HCT116 (cell line): ENCODE measurements at regions not wholly inside any gene's neighbourhood (a gene's known extent, or its start where the extent isn't known, plus 50 kb on each side); places are given as distances from the start of the nearest gene placed in this dataset.

Source experiments
- CTCF ChIP-seq, 3 experiments: fragments of 200-600 bp in 1 of 3; sonication (generic) in 1 of 3; IDR thresholded peaks in 2 of 3; conservative IDR thresholded peaks in 1 of 3; 2 replicates each; pipeline ENCODE4 v1.5.1; 2012 to 2017; ENCODE audit warnings: low read depth in 2 of 3, low read length in 2 of 3, antibody characterized with exemption in 1 of 3, borderline replicate concordance in 1 of 3, control low read depth in 1 of 3, mild to moderate bottlenecking in 1 of 3, mixed read lengths in 1 of 3, mixed run types in 1 of 3, moderate library complexity in 1 of 3; ENCODE audit not compliant: insufficient read depth in 1 of 3
- EZH2phosphoT487 ChIP-seq: fragments of 200-600 bp; IDR thresholded peaks from 2 replicates; pipeline ENCODE4 v1.6.1; 2018; ENCODE audit warnings: antibody characterized with exemption, borderline replicate concordance
- JUND ChIP-seq: IDR thresholded peaks from 2 replicates; pipeline ENCODE4 v1.6.1; 2012
- MAX ChIP-seq: IDR thresholded peaks from 2 replicates; pipeline ENCODE4 v1.6.1; 2012
- POLR2A ChIP-seq: IDR thresholded peaks from 2 replicates; pipeline ENCODE4 v1.7.0; 2011; ENCODE audit warnings: borderline replicate concordance; ENCODE audit not compliant: insufficient read depth, insufficient read length; ENCODE audit errors: extremely low read depth
- POLR2AphosphoS5 ChIP-seq: IDR thresholded peaks from 2 replicates; pipeline ENCODE4 v1.6.1; 2011; ENCODE audit warnings: mild to moderate bottlenecking, low read depth, low read length, moderate library complexity
- RAD21 ChIP-seq: IDR thresholded peaks from 2 replicates; pipeline ENCODE4 v1.6.1; 2012; ENCODE audit warnings: low read depth, mild to moderate bottlenecking
- REST ChIP-seq: IDR thresholded peaks from 2 replicates; pipeline ENCODE4 v1.6.1; 2012; ENCODE audit warnings: low read depth
- SP1 ChIP-seq: IDR thresholded peaks from 2 replicates; pipeline ENCODE4 v1.6.1; 2012; ENCODE audit warnings: low read depth
- TCF7L2 ChIP-seq: IDR thresholded peaks from 2 replicates; pipeline ENCODE4 v1.7.0; 2011; ENCODE audit warnings: borderline replicate concordance, inconsistent platforms; ENCODE audit not compliant: insufficient read depth, insufficient read length; ENCODE audit errors: extremely low read depth
- YY1 ChIP-seq: IDR thresholded peaks from 2 replicates; pipeline ENCODE4 v1.6.1; 2011; ENCODE audit warnings: low read length, low read depth, moderate library complexity, mild to moderate bottlenecking; ENCODE audit not compliant: insufficient replicate concordance; ENCODE audit errors: extremely low read depth

GRCh38 chr5:87079219-87079618, 188.5 kb upstream of the RASA1 start:
- TF ChIP-seq CTCF (IDR thresholded peaks at IDR 0.05 in 2 of 3, conservative IDR thresholded peaks at IDR 0.05 in 1 of 3; ENCODE audit: borderline replicate concordance in 1 of 3, insufficient read depth in 1 of 3, low read depth in 2 of 3, low read length in 2 of 3) = no peak
- TF ChIP-seq POLR2AphosphoS5 = no peak
- no peak for TF ChIP-seq RAD21
- TF ChIP-seq POLR2A = no peak
- TF ChIP-seq SP1 = no peak
- TF ChIP-seq MAX = no peak
- no peak for TF ChIP-seq EZH2phosphoT487
- no peak for TF ChIP-seq REST
- no peak for TF ChIP-seq JUND
- TF ChIP-seq YY1 = no peak
- TF ChIP-seq TCF7L2 = no peak
